AG04449 (cell line): ENCODE measurements at regions not wholly inside any gene's neighbourhood (a gene's known extent, or its start where the extent isn't known, plus 50 kb on each side); places are given as distances from the start of the nearest gene placed in this dataset.

Source experiments
- CTCF ChIA-PET: fragments of 350-600 bp; formaldehyde crosslinking; extraction: SDS; loops from one replicate; lab custom pipeline; 2021; ENCODE audit warnings: antibody characterized with exemption; lab: Yijun Ruan, JAX
- POLR2A ChIA-PET: fragments of 400-600, 350-600 bp; formaldehyde crosslinking; extraction: SDS; loops from one replicate; lab custom pipeline; 2020; ENCODE audit warnings: antibody characterized with exemption, inconsistent platforms; lab: Yijun Ruan, JAX
- DNase-seq: peaks from one replicate; pipeline ENCODE4 v3.0.0-alpha.2; 2010; ENCODE audit warnings: low read depth, low spot score
- H3K4me3 ChIP-seq: 2 replicates; pipeline ENCODE4 v1.5.1; 2011; ENCODE audit warnings: low read depth, mild to moderate bottlenecking, control low read depth, low read length
- TF ChIP-seq, protein P1 (sequence below): IDR thresholded peaks from one replicate; pipeline ENCODE4 v1.5.1; 2011; ENCODE audit warnings: mild to moderate bottlenecking, moderate library complexity, low read length, control low read depth, inconsistent platforms; ENCODE audit not compliant: insufficient read depth; ENCODE audit errors: missing control alignments

- CTCF ChIA-PET = interaction anchor here (0.8 to 1.2 kb wide), 3 partner anchors 262 to 264 kb away, joined by 3 to 5 read pairs (median 4); no protein-coding TSS in a partner anchor
- TF ChIP-seq, protein P1, sequence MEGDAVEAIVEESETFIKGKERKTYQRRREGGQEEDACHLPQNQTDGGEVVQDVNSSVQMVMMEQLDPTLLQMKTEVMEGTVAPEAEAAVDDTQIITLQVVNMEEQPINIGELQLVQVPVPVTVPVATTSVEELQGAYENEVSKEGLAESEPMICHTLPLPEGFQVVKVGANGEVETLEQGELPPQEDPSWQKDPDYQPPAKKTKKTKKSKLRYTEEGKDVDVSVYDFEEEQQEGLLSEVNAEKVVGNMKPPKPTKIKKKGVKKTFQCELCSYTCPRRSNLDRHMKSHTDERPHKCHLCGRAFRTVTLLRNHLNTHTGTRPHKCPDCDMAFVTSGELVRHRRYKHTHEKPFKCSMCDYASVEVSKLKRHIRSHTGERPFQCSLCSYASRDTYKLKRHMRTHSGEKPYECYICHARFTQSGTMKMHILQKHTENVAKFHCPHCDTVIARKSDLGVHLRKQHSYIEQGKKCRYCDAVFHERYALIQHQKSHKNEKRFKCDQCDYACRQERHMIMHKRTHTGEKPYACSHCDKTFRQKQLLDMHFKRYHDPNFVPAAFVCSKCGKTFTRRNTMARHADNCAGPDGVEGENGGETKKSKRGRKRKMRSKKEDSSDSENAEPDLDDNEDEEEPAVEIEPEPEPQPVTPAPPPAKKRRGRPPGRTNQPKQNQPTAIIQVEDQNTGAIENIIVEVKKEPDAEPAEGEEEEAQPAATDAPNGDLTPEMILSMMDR = no peak
- no peak for DNase-seq
- POLR2A ChIA-PET = no interaction called here
- H3K4me3 ChIP-seq = no peak overlapping the region
Measured at GRCh38 chr7:24402655-24403054, 118.7 kb downstream of the NPY start.

DNA sequence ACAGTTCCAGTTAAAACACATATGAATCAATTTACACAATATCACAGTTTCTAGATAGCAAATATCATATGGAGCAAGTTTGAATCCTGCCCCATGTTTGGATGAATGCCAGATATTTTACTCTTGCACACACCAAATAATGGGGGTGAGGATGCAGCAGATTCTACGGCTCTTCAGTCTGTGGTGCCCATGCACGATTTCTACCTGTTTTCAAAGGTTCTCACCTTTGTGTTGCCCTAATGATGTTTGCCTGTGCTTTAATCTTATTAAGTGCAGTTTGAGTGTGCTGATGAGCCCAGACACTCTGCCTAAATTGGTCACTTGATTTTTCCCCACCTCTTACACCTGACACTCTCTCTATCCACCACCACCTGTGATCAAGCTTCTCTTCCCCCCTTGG is 119.6 kb downstream of the NPY start:
- no peak for DNase-seq
- ChIA-PET CTCF (no interaction called here), POLR2A (no interaction called here)
- TF ChIP-seq, protein P1 = no peak
- no peak overlapping the region for H3K4me3 ChIP-seq

DNA sequence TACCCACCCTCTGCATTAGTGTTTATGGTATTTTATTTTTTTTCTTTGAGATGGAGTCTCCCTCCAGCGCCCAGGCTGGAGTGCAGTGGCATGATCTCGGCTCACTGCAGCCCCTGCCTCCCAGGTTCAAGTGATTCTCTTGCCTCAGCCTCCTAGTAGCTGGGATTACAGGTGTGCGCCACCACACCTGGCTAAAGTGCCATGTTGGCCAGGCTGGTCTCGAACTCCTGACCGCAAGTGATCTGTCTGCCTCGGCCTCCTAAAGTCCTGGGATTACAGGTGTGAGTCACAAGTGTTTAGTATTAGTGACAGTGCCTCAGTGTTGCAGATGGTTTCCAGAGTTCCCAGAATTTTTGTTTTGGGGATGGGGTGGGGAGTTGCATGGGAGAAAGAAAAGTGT is 120.3 kb downstream of the NPY start:
- CTCF ChIA-PET = no interaction called here
- POLR2A ChIA-PET = no interaction called here
- no peak for DNase-seq
- TF ChIP-seq, protein P1 = no peak
- no peak overlapping the region for H3K4me3 ChIP-seq

DNA sequence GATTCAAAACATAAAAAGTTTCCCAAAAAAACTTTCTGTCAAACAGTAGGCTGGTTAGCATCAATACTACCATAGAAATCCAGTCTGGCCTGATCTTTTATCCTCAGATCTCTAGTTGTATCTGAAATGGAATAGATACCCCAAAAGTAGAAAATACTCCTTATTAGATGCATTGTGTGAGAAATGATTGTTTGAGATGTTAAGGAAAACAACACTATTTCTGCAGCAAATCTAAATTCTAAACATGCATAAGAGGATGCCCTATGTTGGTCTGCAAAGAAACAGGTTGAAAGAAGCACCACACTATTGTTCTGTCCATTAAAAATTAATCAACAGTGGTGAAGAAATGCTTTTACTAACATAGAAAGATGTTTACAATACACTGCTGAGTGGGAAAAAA is 121.0 kb downstream of the NPY start:
- no peak overlapping the region for H3K4me3 ChIP-seq
- no peak for DNase-seq
- ChIA-PET CTCF (no interaction called here), POLR2A (no interaction called here)
- TF ChIP-seq, protein P1 = no peak

- POLR2A ChIA-PET = no interaction called here
- no peak for DNase-seq
- TF ChIP-seq, protein P1 = no peak
- CTCF ChIA-PET = interaction anchor here (0.9 to 1.1 kb wide), 3 partner anchors 182 to 692 kb away, joined by 3 to 4 read pairs (median 4); no protein-coding TSS in a partner anchor
- H3K4me3 ChIP-seq = no peak overlapping the region
Measured at GRCh38 chr7:24406053-24406788, 122.2 kb downstream of the NPY start.

GRCh38 chr7:24406789-24407299 is 122.9 kb downstream of the NPY start:
- CTCF ChIA-PET = interaction anchor here (0.9 to 1.1 kb wide), 3 partner anchors 181 to 692 kb away, joined by 3 to 4 read pairs (median 4); no protein-coding TSS in a partner anchor
- no peak for DNase-seq
- TF ChIP-seq, protein P1 = no peak
- POLR2A ChIA-PET = no interaction called here
- no peak overlapping the region for H3K4me3 ChIP-seq
